HL-60 (cell line): ENCODE measurements at regions not wholly inside any gene's neighbourhood (a gene's known extent, or its start where the extent isn't known, plus 50 kb on each side); places are given as distances from the start of the nearest gene placed in this dataset.

Experiments used
- DNase-seq, 2 experiments: peaks; one replicate each; pipeline ENCODE4 v3.0.0-alpha.2; 2010 to 2020; ENCODE audit warnings: low read depth in 1 of 2, low spot score in 1 of 2
- H3K27ac ChIP-seq: fragments of 250-450 bp; sonication (Bioruptor Pico); replicated peaks from 2 replicates; pipeline ENCODE4 v1.5.1; 2020; ENCODE audit warnings: mild to moderate bottlenecking, moderate library complexity
- H3K27me3 ChIP-seq: fragments of 250-450 bp; sonication (Bioruptor Pico); 2 replicates; pipeline ENCODE4 v1.5.1; 2021; ENCODE audit warnings: mild to moderate bottlenecking, moderate library complexity; ENCODE audit not compliant: insufficient read depth, poor library complexity, severe bottlenecking
- H3K4me3 ChIP-seq: replicated peaks from 2 replicates; pipeline ENCODE4 v1.5.1; 2011; ENCODE audit warnings: mild to moderate bottlenecking, control low read depth, low read length; ENCODE audit not compliant: insufficient read depth
- CTCF ChIP-seq: IDR thresholded peaks from one replicate; pipeline ENCODE4 v1.5.1; 2011; ENCODE audit warnings: low read length, control low read depth, inconsistent platforms; ENCODE audit not compliant: insufficient read depth
- GABPA ChIP-seq: IDR thresholded peaks from 2 replicates; pipeline ENCODE4 v1.6.1; 2012; ENCODE audit warnings: low read depth
- POLR2AphosphoS5 ChIP-seq: IDR thresholded peaks from 2 replicates; pipeline ENCODE4 v1.6.1; 2012; ENCODE audit warnings: low read depth
- SPI1 ChIP-seq: IDR thresholded peaks from 2 replicates; pipeline ENCODE4 v1.6.1; 2012; ENCODE audit warnings: low read depth, mild to moderate bottlenecking, borderline replicate concordance
- TF ChIP-seq, protein P1 (sequence below): IDR thresholded peaks from 2 replicates; pipeline ENCODE4 v1.6.1; 2012; ENCODE audit warnings: low read depth; ENCODE audit not compliant: insufficient replicate concordance

GRCh38 chr10:108090476-108091215, 926.1 kb upstream of the SORCS1 start:
- Histone ChIP-seq H3K4me3 (no peak overlapping the region), H3K27me3 (no peaks in the 10 kb centered on the region), H3K27ac (no peak overlapping the region)
- TF ChIP-seq, protein P1, sequence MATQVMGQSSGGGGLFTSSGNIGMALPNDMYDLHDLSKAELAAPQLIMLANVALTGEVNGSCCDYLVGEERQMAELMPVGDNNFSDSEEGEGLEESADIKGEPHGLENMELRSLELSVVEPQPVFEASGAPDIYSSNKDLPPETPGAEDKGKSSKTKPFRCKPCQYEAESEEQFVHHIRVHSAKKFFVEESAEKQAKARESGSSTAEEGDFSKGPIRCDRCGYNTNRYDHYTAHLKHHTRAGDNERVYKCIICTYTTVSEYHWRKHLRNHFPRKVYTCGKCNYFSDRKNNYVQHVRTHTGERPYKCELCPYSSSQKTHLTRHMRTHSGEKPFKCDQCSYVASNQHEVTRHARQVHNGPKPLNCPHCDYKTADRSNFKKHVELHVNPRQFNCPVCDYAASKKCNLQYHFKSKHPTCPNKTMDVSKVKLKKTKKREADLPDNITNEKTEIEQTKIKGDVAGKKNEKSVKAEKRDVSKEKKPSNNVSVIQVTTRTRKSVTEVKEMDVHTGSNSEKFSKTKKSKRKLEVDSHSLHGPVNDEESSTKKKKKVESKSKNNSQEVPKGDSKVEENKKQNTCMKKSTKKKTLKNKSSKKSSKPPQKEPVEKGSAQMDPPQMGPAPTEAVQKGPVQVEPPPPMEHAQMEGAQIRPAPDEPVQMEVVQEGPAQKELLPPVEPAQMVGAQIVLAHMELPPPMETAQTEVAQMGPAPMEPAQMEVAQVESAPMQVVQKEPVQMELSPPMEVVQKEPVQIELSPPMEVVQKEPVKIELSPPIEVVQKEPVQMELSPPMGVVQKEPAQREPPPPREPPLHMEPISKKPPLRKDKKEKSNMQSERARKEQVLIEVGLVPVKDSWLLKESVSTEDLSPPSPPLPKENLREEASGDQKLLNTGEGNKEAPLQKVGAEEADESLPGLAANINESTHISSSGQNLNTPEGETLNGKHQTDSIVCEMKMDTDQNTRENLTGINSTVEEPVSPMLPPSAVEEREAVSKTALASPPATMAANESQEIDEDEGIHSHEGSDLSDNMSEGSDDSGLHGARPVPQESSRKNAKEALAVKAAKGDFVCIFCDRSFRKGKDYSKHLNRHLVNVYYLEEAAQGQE, result no peak
- TF ChIP-seq CTCF, result no peak
- no peak for TF ChIP-seq POLR2AphosphoS5
- no peak for TF ChIP-seq GABPA
- no peak for DNase-seq

DNA sequence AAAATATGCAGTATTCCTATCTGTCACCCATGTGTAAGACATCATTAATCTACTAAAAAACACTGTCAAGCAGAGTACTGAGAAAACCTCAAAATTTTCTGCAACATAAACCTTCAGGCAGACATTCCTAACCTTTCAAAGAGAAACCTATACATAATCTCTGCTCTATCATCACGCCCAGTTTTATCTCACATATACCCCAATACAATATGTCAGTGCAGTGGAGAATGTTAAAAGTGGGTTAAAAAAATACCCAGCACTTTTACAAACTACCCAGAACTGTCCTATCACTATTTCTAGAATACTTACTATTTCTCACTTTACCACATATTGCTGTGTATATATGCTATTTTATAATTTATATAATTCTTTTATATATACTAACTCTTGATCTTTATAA, 922.0 kb upstream of the SORCS1 start:
- no peaks in the 10 kb centered on the region for H3K27me3 ChIP-seq
- H3K27ac ChIP-seq, result no peak overlapping the region
- TF ChIP-seq POLR2AphosphoS5, result no peak
- no peak for TF ChIP-seq GABPA
- TF ChIP-seq, protein P1, result no peak
- no peak for TF ChIP-seq CTCF
- no peak for TF ChIP-seq SPI1
- DNase-seq, result no peak
- H3K4me3 ChIP-seq, result no peak overlapping the region

DNA sequence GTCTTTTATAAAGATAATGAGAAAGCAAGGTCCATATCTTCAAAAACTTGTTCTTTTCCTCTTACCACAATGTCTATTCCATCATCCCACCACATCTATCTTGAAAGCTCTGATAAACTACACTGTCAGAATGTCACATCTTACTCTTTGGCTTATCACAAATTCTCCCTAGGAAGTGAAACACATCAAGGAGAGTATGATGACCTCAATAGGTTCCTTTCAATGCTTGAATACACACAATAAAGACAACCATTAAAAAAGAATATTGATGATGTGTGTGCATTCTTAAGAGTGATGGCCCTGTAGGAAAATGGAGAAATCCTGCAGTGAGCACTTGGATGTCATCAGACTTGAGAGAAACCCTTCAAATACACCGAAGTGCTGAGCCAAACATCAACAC, 918.1 kb upstream of the SORCS1 start:
- Histone ChIP-seq H3K4me3 (no peak overlapping the region), H3K27me3 (no peaks in the 10 kb centered on the region), H3K27ac (no peak overlapping the region)
- TF ChIP-seq SPI1, result no peak
- no peak for TF ChIP-seq GABPA
- no peak for TF ChIP-seq POLR2AphosphoS5
- TF ChIP-seq, protein P1, result no peak
- no peak for TF ChIP-seq CTCF
- DNase-seq, result no peak
